SKM-1 (cell line): ENCODE measurements at regions not wholly inside any gene's neighbourhood (a gene's known extent, or its start where the extent isn't known, plus 50 kb on each side); places are given as distances from the start of the nearest gene placed in this dataset.

Source experiments
- DNase-seq: peaks from one replicate; lab custom pipeline; 2025; ENCODE audit not compliant: unreplicated experiment; lab: John Stamatoyannopoulos, UW

DNA sequence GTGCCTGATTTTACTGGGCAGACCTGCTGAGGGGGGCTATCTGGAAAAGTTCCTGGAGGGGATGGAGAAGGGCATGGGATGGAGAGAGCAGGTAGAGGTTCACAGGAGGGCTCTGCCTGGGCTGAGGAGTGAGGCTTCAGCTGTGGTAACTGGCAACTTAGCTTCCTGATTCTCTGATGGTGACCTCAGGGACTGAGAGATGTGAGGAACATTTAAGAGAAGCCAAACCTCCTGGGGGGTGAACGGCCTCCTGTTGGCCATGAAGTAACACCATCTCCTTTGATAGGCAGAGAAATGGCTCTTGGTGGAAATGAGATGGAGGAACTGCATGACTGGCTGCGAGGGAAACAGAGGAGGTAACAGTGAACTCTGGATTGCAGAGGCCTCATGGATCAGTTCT, 97.3 kb upstream of the ROPN1 start:
- no peak for DNase-seq

DNA sequence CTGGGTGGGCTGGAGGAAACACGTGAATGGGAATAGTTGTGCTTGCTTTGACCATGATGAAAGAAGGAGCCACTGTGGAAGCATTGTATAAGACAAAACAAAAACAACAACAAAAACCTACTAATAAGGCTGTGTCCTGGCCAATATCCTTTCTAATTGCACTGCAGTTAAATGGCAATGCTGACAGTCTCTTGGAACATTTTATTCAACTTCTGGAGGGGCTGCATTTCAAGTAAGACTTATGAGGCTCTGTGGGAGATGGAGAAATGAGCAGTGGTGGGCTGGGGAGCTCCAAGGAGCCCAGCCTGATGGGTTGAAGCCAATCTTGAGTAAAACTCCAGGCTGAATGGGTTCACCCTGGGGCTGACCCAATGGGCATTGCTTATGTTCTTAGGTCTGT, 99.8 kb upstream of the ROPN1 start:
- no peak for DNase-seq

DNA sequence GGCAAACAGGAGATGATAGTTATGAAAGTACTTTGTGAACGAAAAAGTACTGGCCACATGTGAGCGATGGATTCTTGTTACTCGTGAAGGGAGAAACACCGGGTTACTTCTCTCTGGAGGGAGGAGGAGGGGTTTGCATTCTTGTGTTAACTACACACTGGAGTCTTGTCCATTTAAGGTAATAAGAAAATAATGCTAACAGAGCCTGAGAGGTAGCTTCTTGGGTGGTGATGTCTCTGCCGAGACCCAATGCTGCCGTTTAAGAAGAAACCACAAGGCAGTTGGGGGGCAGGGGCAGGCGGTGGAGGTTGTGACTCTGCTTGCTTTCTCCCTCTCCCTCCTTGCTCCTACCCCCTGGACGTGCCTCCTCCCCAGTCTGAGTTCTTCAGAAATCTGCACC, 100.9 kb upstream of the ROPN1 start:
- DNase-seq = no peak

DNA sequence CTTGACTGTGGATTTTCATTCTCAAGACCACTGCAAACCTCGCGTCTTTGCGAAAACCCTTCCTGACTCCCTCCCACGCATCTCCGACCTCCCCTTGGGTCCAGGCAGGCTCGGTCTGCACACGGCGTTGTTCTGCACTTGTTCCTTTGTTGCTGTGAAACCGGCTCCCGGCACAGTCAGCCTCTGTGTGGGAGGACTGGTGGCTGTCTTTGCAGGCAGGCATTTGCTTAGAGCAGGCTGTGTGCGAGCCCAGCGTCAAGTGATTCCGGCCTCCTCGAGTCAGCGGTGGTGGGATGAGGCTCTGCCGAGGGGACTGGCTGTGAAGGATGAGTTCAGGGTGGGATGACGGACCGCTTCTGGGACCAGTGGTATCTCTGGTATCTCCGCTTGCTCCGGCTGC, 102.6 kb upstream of the ROPN1 start:
- DNase-seq = no peak

DNA sequence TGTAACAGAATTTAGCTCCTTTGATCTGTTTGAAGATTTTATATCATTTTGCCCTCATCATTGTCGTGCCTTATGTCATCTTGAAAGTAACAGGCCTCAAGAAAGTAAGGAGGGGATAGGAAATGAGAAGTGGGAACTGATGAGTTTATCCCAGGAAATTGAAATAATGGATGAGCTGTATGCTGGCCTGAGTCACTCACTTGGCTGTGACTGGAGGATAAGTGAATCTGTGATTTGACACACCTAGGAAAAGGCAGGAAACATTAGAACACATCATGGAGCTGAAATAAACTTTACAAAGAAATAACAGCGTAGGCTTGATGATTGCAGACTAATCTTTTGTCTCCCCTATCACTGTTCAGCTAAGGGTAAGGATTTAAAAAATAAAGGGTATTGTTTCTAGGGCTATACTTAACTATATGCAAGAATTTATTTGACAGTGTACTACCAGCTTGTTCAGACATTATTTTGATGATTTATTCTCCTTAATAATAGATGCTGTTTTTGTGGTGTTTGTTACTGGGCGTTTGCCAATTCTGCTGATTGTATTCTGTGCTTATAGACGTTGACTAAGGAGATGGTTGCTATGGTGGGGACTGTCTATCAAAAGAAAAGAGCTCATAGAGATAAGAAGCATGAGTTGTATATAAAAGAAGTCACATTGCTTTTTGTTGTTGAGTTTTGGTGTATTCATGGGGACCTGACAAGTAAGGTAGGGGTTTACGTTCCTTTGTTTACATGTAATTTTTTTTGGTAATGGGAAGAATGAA, 105.6 kb upstream of the ROPN1 start:
- no peak for DNase-seq

DNA sequence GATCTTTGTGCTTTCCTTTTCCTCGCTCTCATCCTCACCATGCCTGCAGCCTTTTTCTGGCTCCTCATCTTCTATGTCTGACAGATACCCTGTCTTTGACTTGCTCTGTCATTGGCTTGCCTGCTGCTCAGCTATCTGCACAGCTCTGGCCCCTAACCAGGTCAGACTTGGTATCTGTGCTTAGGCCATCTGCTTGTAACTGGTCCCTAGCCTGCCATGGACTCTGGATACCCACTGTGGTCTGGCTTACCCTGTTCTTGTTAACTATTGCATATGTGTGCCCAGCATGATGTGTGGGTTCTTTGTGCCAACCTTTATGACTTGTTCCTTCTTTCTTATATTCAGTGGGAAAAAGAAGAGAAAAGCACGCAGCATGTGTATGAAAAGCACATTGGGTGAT, 109.7 kb upstream of the ROPN1 start:
- no peak for DNase-seq

DNA sequence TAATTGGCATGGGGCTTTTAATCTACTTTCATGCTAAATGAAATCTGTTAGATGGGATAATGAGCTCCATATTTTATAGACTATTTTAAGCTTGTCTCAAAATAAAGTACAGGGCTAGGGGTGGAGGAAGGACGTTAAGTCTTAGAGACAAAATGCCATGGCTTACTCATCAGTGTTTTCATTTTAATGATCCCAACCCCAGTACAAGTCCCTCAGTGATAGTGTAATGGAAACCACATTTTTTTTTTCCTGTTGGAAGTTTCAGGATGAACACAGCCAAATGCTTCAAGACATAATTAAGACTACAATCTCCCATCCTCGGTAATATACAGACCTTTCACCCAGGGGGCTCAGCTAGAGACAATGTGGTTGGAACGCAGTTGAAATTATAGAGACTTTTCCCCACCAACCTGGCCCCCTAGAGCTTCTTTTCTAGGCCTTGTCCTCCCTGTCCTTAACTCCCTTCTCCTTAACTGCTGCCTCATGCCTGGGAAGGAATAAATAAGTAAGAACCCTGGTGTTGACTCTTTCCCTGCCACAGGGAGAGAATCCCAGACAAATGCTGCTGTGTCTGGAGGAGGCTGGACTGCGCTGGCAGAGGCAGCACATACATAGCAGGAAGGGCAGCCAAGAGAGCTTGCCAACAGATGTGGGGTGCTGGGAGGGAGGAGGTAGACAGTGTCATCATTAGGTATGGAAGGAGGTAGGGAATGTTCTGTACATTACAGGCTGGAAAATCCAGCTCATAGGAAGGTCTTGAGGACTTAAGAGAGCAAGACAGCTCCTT, 115.4 kb upstream of the ROPN1 start:
- DNase-seq = no peak

DNA sequence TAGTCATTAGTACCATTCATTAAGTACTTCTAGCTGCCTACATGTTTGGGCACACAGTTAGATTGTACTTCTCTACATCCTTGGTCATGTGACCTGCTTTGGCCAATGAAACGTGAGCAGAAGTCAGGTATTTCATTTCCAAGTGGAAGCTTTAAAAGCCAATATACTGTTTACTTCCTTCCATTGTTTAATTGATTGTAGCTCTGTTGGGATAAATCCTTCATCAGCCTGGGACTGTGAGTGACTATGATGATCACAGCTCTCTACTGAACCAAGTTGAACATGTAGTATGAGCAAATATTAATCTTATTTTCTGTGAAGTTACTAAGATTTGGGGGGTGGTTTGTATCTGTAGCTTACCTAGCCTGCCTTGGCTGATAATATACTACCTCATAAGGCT, 116.5 kb upstream of the ROPN1 start:
- no peak for DNase-seq

DNA sequence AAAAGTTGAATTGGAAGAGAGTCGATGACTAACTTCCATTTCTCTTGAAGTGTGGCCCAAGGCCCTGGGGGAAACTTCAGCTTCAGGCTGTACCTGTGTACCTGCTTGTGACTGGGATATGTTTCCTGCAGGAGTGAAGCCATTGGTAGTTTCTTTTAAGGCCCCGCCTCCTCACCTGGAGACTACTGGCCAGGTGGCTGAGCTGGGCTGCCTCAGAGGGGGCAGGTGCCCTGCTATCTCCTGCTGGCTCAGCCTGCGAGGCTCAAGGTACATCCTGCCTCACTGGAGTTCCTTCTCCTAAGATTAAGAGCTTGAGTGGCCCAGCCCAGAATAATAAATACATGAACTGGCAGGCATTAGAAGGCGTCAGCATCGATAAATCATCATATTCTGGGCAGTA, 121.6 kb upstream of the ROPN1 start:
- no peak for DNase-seq

DNA sequence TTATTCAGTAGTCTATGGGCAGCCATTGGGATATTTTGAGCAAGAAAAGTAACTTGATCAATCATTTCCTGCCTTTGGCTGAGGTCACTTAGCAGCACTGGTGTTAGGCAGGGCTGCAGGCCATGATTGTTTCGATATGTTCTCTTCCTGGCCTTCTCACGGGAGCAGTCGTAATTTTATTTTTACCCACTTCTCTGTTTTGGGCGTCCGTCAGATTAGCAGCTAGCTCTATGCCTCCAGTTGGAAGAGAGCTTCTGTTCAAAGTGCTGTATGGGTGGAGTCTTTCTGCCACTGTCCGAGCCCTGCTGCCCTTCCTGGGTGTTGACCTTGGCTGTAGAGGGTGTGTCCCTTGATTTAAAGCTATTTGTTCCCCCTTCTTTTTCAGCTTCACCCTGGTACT, 123.4 kb upstream of the ROPN1 start:
- DNase-seq = no peak

DNA sequence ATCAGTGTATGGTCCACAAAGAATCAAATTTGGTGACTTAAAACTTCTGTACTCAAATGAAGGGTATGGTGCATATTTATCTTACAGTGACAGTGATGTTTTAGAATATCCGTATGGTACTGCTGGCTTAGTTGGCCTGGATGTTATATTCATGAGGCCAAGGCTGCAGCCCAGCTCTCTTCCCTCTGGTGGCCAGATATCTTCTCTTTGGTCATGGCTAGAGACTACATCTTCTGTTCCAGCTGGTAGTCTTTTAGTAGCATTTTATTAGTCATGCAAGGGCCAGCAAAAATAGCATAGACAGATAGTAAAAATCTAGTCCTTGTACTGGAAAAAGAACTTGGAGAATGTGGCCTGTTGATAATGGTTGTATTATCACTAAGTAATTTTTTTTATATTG, 124.0 kb upstream of the ROPN1 start:
- DNase-seq = no peak

DNA sequence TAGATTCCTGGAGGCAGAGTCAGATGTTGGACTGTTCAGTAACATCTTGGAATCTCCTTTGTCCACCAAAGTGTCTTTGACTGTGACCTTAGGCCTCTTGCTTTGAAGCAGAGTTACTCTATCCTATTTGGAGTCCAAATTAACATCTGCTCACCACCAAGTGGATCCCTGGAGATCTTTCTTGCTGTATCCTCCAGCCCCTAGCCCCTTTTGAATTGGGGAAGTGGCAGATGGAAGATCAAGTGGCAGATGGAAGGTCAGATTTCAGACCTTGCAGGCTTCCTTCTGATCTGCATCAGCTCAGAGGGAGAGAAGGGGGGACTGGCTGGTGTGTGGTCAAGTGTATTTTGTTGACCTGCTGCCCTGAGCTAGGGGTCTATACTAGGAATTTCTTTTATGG, 125.0 kb upstream of the ROPN1 start:
- no peak for DNase-seq

DNA sequence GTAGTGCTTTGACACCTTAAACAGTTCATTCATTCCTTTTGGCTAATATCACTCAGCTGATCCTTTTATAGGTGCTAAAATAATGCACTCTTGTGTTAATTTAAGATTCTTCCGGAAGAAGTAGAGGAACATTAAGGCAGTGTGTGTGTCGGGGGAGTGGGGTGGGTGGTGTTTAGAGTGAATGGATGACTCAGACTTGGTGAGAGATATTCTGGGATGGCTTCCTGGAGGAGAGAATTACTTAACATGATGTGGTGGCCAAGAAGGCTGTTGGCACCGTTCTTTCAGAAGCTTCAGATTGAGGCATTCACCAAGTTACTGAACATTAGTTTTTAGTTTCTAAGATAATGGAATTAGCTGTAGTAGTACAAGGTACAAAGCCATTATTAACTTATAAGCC, 125.6 kb upstream of the ROPN1 start:
- DNase-seq = no peak

DNA sequence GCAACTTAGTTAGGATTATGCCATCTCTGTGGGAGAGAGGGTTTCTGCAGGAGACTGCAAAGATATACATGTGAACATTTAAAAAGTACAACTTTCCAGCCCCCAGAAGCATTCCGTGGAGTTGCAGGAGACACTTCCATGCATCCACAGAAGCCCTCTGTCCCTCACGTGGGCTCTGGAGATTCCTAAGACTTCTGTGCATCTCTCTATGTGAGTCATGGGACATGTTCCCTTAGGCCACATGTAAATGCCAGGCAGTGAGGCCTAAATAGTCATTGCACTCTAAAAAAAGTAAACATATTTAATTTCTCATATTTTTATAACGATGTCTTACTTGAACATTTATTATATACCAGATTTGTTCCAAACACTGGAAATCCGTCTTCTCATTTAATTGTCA, 126.5 kb upstream of the ROPN1 start:
- DNase-seq = no peak

DNA sequence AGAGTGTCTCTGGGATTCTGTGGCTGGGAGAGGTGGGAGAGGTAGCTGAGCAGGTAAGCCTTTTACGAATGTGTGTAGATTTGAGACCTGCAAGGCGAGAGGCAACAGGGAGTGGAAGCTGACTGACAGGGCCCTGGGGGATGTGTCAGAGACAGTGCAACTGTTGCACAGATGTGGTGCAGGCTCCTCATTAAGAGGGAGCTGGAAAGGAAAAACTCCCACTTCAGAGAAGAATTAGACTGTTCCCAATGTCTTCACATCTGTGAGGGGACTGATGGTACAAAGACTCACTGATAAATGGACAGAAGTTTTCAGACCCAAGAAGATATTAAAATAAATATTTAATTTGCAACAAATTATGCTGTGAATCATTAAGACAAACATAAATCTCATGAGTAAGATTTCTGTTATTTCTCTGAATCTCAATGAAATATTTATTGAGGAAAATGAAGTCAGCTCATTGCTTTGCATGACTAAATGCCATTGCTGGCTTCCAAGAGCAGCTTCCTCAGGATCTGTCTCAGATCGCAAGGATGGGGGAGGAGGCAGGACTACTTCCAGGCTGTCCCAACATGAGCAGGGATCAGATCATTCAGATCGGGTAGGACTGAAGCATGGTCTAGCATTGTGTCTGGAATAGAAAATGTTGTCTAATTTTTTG, 127.3 kb upstream of the ROPN1 start:
- no peak for DNase-seq

DNA sequence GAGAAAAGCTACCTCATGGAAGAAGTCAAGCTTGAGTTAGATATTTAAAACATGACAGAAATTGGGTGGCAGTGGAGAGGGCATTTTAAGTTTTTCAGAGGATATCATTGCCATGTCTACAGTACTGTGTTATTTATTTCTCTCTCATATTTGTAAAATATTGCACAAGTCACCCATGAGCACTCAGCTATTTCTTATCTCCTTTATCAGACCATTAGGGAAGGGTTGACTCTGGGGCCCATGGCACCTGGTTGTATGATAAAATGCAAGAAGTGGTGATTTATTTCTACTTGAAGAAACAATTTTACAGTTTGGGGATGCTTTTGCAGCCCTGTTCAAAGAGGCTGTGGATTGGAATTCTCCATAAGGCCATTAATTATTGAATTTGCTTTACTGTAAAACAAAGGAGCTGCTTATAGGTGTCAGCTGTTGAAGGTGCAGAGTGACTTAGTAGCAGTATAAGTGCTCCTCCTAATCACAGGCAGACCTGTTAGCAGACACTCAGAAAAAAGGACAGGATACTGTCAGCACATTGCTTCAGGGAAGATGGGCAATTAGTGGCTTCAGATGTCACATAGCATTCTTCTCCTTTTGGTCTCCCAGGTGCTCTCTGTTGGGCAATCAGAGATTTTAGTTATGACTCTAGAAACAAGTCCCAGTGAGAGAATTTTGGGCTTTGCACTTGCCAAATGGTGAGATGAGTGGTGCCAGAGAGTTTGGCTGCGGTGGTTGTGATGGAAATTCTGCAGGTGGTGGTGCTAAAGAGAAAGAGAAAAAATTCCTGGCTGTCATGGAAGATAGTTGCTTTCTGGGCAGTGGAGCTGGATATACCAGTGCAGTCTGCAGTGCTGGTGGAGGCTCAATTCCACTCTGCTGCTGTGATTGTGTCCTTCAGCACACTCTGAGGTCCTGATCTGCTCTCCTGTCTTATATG, 129.7 kb upstream of the ROPN1 start:
- no peak for DNase-seq

DNA sequence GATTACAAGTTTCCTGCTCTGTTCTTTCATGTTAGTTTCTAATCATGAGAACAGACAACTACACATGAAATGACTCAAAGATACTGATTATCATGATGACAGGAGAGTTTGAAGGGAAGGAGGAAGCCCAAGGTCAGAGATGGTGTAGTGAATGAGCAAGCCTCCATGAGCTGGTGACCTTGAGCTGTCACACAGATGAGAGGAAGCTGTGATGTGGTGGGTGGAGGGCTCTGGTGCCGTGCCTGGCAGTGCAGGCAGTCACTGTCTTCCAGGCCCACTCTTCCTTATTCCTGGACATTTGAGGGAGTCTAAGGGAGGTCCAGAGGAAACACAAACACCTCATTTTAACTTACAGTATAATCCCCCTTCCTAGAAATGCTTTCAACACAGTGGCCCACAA, 133.4 kb upstream of the ROPN1 start:
- no peak for DNase-seq

DNA sequence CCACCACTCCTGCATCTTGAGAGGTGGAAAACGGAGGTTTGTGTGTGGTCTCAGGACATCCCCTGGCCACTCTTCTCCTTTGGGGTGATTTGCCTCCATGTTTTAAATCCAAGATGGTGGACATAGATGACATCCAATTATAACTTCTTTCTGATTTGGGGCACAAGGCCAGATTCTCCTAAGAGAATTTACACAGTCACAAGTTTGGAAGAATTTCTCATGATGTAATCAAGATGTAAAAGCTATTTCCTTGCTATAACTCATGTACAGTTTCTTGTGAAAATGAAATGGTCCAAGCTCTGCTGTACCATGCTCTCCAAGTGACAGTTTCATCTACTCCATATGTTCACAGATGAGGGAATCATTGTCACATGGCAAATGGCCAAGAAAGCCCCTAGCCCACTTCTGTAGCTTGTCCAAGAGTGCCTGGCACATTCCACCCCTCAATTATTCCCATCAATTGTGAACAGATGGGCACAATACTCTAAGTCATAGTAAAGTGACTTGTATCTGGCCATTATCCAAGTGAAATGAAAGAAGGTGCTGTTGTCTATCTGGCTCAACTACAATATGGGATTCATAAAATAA, 134.6 kb upstream of the ROPN1 start:
- DNase-seq = no peak

DNA sequence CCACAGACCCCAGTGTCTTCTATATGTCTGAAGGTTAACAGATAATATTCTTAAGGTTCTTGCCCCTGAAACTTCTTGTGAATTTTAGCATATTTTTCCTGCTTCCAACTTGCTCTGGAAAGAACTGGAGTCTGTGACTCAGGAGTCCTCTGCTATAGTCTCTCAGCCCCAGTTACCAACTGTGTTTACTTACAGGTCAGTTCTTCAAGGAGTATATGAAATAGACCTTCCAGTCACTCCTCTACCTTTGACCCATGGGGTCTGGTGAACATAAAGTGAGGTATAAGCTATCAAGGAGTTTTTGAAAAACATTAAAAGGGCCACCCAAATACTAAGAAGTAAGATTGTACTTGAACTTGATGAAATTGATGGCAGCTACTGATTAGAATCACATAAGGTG, 139.2 kb upstream of the ROPN1 start:
- DNase-seq = no peak

DNA sequence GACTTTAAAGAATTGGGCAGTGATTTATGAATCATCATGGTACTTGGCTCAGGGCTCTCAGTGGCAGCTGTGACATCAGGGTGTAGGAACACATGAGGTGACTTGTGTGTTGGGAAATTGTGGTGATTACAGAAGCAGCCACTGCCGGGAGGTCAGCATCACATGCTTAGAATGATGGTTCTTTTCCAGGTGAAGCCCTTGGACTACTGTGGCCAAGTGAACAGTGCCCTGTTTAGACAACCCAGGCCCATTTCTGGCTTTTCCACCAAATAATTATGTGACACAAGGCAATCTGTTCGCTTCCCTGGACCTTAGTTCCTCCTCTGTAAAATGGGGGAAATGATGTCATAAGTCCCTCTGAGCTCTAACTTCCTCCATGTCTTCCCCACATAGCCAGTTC, 139.7 kb upstream of the ROPN1 start:
- peak; percentile 38 for DNase-seq

DNA sequence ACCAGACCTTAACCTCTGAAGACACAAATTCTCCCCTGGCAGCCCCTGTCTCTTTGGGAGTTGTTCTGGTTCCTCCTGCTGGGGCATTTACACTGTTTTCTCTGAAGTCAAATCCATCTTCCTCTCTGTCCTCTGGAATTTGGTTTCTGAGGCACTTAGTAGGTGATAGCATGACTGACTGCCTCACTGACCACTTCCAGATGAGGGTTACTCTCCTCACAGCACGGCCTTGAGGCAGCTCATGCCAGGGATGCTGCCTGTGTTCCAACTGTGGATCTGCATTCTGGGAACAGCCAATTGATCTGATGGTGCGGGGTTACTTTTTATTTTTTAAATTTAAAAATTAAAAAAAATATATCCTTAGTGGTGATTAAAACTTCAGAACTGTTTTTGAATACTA, 140.9 kb upstream of the ROPN1 start:
- no peak for DNase-seq
